ENCODE measurements at regions not wholly inside any gene's neighbourhood (a gene's known extent, or its start where the extent isn't known, plus 50 kb on each side); places are given as distances from the start of the nearest gene placed in this dataset.

DNA sequence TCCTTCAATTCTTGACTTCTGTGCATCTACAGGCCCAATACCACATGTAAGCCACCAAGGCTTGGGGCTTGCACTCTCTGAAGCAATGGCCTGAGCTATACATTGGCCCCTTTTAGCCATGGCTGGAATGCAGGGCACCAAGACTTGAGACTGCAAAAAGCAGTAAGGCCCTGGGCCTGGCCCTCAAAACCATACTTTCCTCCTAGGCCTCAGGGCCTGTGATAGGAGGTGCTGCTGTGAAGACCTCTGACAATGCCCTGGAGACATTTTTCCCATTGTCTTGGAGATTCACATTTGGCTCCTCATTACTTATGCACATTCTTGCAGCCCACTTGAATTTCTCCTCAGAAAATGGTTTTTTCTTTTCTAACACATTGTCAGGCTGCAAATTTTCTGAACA, 68.5 kb upstream of the FSTL5 start:
- no peak overlapping the region for H3K4me3 ChIP-seq
- TF ChIP-seq, protein P1, sequence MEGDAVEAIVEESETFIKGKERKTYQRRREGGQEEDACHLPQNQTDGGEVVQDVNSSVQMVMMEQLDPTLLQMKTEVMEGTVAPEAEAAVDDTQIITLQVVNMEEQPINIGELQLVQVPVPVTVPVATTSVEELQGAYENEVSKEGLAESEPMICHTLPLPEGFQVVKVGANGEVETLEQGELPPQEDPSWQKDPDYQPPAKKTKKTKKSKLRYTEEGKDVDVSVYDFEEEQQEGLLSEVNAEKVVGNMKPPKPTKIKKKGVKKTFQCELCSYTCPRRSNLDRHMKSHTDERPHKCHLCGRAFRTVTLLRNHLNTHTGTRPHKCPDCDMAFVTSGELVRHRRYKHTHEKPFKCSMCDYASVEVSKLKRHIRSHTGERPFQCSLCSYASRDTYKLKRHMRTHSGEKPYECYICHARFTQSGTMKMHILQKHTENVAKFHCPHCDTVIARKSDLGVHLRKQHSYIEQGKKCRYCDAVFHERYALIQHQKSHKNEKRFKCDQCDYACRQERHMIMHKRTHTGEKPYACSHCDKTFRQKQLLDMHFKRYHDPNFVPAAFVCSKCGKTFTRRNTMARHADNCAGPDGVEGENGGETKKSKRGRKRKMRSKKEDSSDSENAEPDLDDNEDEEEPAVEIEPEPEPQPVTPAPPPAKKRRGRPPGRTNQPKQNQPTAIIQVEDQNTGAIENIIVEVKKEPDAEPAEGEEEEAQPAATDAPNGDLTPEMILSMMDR (IDR thresholded peaks at IDR 0.05) = no peak
- H3K36me3 ChIP-seq (ENCODE audit: insufficient read depth in 1 of 2, low read depth in 1 of 2) = no peaks in the 10 kb centered on the region
- no peak for ATAC-seq
- no peaks in the 10 kb centered on the region for H3K9me3 ChIP-seq
- H3K27ac ChIP-seq = no peak overlapping the region
- H3K27me3 ChIP-seq (ENCODE audit: insufficient read depth in 3 of 3, low read length in 2 of 3) = no peaks in the 10 kb centered on the region
- DNase-seq = no peak
- intact Hi-C loops (cut with DNase I) = no loop called here
- H3K4me1 ChIP-seq = no peaks in the 10 kb centered on the region

DNA sequence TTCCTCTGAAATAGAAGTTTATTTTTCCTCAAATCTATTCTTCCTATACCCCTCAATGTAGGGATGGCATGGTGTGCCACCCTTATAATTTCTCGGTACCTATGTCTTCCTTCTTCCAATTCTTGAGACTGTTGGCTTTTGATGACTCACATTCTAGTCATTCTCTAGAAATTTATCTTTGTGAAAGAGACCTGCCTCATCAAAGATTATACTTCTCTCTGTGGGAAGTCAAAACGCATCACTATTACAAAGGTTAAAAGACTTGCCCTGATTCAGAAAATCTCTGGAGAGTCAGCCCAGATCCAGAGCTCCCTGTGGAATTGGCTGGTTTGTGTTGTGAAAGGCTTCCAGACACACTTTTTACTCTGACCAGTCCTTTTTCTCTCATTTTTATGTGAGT, 65.9 kb upstream of the FSTL5 start:
- TF ChIP-seq, protein P1 (IDR thresholded peaks at IDR 0.05) = no peak

DNA sequence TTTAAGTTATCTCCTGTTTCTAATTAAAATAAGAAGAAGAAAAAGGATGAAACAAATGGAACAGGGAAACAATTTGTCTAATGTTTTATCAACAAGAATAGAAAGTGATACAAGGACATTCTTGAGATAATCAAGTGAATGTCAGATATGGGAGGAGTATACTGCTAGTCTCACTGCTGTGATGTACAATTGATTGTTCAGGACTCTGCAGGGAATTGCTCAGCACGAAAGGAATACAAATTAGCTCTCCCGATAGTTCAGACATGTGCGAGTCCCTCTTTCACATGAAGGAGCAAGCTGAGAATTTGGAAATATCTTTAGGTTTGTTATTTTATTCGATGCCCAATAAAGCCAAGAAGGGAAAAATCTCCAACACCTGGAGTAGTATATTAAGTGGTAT, 57.3 kb upstream of the FSTL5 start:
- no peak overlapping the region for H3K27ac ChIP-seq
- 73 to 82% (median 74%) methylated on average over 4 of the region's 4 CpGs for WGBS, 3 donors
- intact Hi-C loops (cut with DNase I) = no loop called here

More for the DNA sequence above, 65.9 kb upstream of the FSTL5 start:
- H3K4me1 ChIP-seq = no peaks in the 10 kb centered on the region
- no peaks in the 10 kb centered on the region for H3K27me3 ChIP-seq (ENCODE audit: insufficient read depth in 3 of 3, low read length in 2 of 3)
- H3K36me3 ChIP-seq (ENCODE audit: insufficient read depth in 1 of 2, low read depth in 1 of 2) = no peaks in the 10 kb centered on the region
- ATAC-seq = no peak
- H3K4me3 ChIP-seq = no peak overlapping the region
- no peak overlapping the region for H3K27ac ChIP-seq
- intact Hi-C loops (cut with DNase I) = no loop called here
- WGBS, 3 donors = 70 to 84% (median 82%) methylated on average over 2 of the region's 2 CpGs
- DNase-seq = no peak
- H3K9me3 ChIP-seq = no peaks in the 10 kb centered on the region

More for the DNA sequence above, 57.3 kb upstream of the FSTL5 start:
- ATAC-seq (no peak), DNase-seq (no peak)
- Histone ChIP-seq H3K4me1 (no peaks in the 10 kb centered on the region), H3K27me3 (ENCODE audit: insufficient read depth in 3 of 3, low read length in 2 of 3) (no peaks in the 10 kb centered on the region), H3K36me3 (ENCODE audit: insufficient read depth in 1 of 2, low read depth in 1 of 2) (no peaks in the 10 kb centered on the region), H3K4me3 (no peak overlapping the region), H3K9me3 (no peaks in the 10 kb centered on the region)
- TF ChIP-seq, protein P1 (IDR thresholded peaks at IDR 0.05) = no peak
